HEK293 (cell line): ENCODE measurements at regions not wholly inside any gene's neighbourhood (a gene's known extent, or its start where the extent isn't known, plus 50 kb on each side); places are given as distances from the start of the nearest gene placed in this dataset.
A peak's percentile ranks its signal among the peaks of the same experiment; 100 is the strongest.

Source experiments
- BCL11A ChIP-seq: fragments of 450-650 bp; formaldehyde crosslinking; IDR thresholded peaks from 2 replicates; pipeline ENCODE4 v1.5.1; 2016; ENCODE audit warnings: low read depth, missing biosample characterization, missing genetic modification characterization
- BCL6B ChIP-seq: fragments of 450-650 bp; formaldehyde crosslinking; IDR thresholded peaks from 2 replicates; pipeline ENCODE4 v1.5.1; 2017; ENCODE audit warnings: missing biosample characterization, missing genetic modification characterization
- GLI2 ChIP-seq: fragments of 450-650 bp; formaldehyde crosslinking; IDR thresholded peaks from 2 replicates; pipeline ENCODE4; 2017; ENCODE audit warnings: missing biosample characterization, missing genetic modification characterization, low read depth, borderline replicate concordance
- GLIS1 ChIP-seq: fragments of 450-650 bp; formaldehyde crosslinking; IDR thresholded peaks from 2 replicates; pipeline ENCODE4 v1.5.1; 2016; ENCODE audit warnings: missing biosample characterization, missing genetic modification characterization
- HOXC10 ChIP-seq: sonication (generic); formaldehyde crosslinking; IDR thresholded peaks from 2 replicates; pipeline ENCODE4 v1.8.1; 2023; ENCODE audit warnings: mild to moderate bottlenecking, missing genetic modification reagents
- HOXD13 ChIP-seq: sonication (generic); formaldehyde crosslinking; IDR thresholded peaks from 2 replicates; pipeline ENCODE4 v1.8.0; 2022; ENCODE audit warnings: missing genetic modification reagents, borderline replicate concordance
- INSM2 ChIP-seq: fragments of 450-650 bp; formaldehyde crosslinking; IDR thresholded peaks from 2 replicates; pipeline ENCODE4 v1.5.1; 2016; ENCODE audit warnings: missing biosample characterization, missing genetic modification characterization
- KLF7 ChIP-seq: fragments of 450-650 bp; formaldehyde crosslinking; IDR thresholded peaks from 2 replicates; pipeline ENCODE4 v1.5.1; 2016; ENCODE audit warnings: missing biosample characterization, missing genetic modification characterization, borderline replicate concordance
- MZF1 ChIP-seq: fragments of 450-650 bp; formaldehyde crosslinking; IDR thresholded peaks from 2 replicates; pipeline ENCODE4 v1.5.1; 2017; ENCODE audit warnings: missing biosample characterization, missing genetic modification characterization, borderline replicate concordance
- SP7 ChIP-seq: fragments of 450-650 bp; formaldehyde crosslinking; IDR thresholded peaks from 2 replicates; pipeline ENCODE4 v1.5.1; 2016; ENCODE audit warnings: missing biosample characterization, missing genetic modification characterization
- TSHZ1 ChIP-seq: fragments of 450-650 bp; formaldehyde crosslinking; IDR thresholded peaks from 2 replicates; pipeline ENCODE4 v1.5.1; 2016; ENCODE audit warnings: missing biosample characterization, missing genetic modification characterization, borderline replicate concordance
- ZBTB11 ChIP-seq: fragments of 450-650 bp; formaldehyde crosslinking; conservative IDR thresholded peaks from 2 replicates; pipeline ENCODE4 v1.5.1; 2016; ENCODE audit warnings: low read depth, missing biosample characterization, missing genetic modification characterization
- ZBTB17 ChIP-seq: fragments of 450-650 bp; formaldehyde crosslinking; IDR thresholded peaks from 2 replicates; pipeline ENCODE4 v1.5.1; 2016; ENCODE audit warnings: missing biosample characterization, missing genetic modification characterization
- ZBTB26 ChIP-seq: fragments of 450-650 bp; formaldehyde crosslinking; optimal IDR thresholded peaks from 2 replicates; pipeline ENCODE3; 2016; ENCODE audit warnings: missing biosample characterization, mild to moderate bottlenecking, missing genetic modification characterization
- ZBTB44 ChIP-seq: fragments of 450-650 bp; IDR thresholded peaks from 2 replicates; pipeline ENCODE4 v1.5.1; 2018; ENCODE audit warnings: missing biosample characterization, mild to moderate bottlenecking, missing genetic modification characterization
- ZBTB6 ChIP-seq: fragments of 450-650 bp; formaldehyde crosslinking; IDR thresholded peaks from 2 replicates; pipeline ENCODE4 v1.5.1; 2017; ENCODE audit warnings: missing biosample characterization, missing genetic modification characterization
- ZNF148 ChIP-seq: fragments of 450-650 bp; formaldehyde crosslinking; IDR thresholded peaks from 2 replicates; pipeline ENCODE4 v1.5.0; 2017; ENCODE audit warnings: missing biosample characterization, missing genetic modification characterization, borderline replicate concordance
- ZNF2 ChIP-seq: fragments of 450-650 bp; formaldehyde crosslinking; IDR thresholded peaks from 2 replicates; pipeline ENCODE4 v1.5.1; 2016; ENCODE audit warnings: missing biosample characterization, missing genetic modification characterization
- ZNF223 ChIP-seq: fragments of 450-650 bp; formaldehyde crosslinking; IDR thresholded peaks from 2 replicates; pipeline ENCODE4 v1.5.1; 2016; ENCODE audit warnings: missing biosample characterization, missing genetic modification characterization
- ZNF366 ChIP-seq: fragments of 450-650 bp; formaldehyde crosslinking; conservative IDR thresholded peaks from 2 replicates; pipeline ENCODE4 v1.5.1; 2016; ENCODE audit warnings: missing biosample characterization, missing genetic modification characterization
- ZNF416 ChIP-seq: fragments of 450-650 bp; formaldehyde crosslinking; IDR thresholded peaks from 2 replicates; pipeline ENCODE4 v1.5.1; 2016; ENCODE audit warnings: missing biosample characterization, missing genetic modification characterization
- ZNF548 ChIP-seq: fragments of 450-650 bp; formaldehyde crosslinking; IDR thresholded peaks from 2 replicates; pipeline ENCODE4 v1.5.1; 2016; ENCODE audit warnings: missing biosample characterization, missing genetic modification characterization
- ZNF585B ChIP-seq: fragments of 450-650 bp; formaldehyde crosslinking; IDR thresholded peaks from 2 replicates; pipeline ENCODE4 v1.5.1; 2016; ENCODE audit warnings: missing biosample characterization, missing genetic modification characterization

GRCh38 chr18:22493255-22493654 is 75.5 kb upstream of the CTAGE1 start (continued):
- TF ChIP-seq ZNF223 (tag by site-specific recombination) (peak; percentile 65; the same call in 1 of the 2 replicates), MZF1 (peak; percentile 53; the same call in 1 of the 2 replicates), ZBTB44 (tag by site-specific recombination) (peak; percentile 73), GLI2 (tag by site-specific recombination) (no peak), ZNF548 (tag by site-specific recombination) (no peak), ZNF585B (tag by site-specific recombination) (no peak), INSM2 (tag by site-specific recombination) (no peak), BCL11A (tag by site-specific recombination) (0 out of 2 replicates have a peak, but pooled peaks have one; percentile 23), ZNF2 (no peak), GLIS1 (tag by site-specific recombination) (peak; percentile 72), ZBTB26 (tag by site-specific recombination) (no peak), ZNF366 (tag by site-specific recombination) (no peak), ZNF148 (tag by site-specific recombination) (0 out of 2 replicates have a peak, but pooled peaks have one; percentile 36), BCL6B (tag by site-specific recombination) (peak; percentile 89), ZBTB6 (tag by site-specific recombination) (peak; percentile 26; the same call in 1 of the 2 replicates), KLF7 (tag by site-specific recombination) (peak; percentile 83; the same call in 1 of the 2 replicates), HOXC10 (CRISPR knock-in tag) (no peak), HOXD13 (CRISPR knock-in tag) (peak; percentile 78), ZBTB17 (no peak), ZBTB11 (tag by site-specific recombination) (no peak), TSHZ1 (tag by site-specific recombination) (peak; percentile 75), SP7 (peak; percentile 74), ZNF416 (tag by site-specific recombination) (no peak)
- TF ChIP-seq, all 188 proteins: peak for 60
